ENCODE measurements at regions not wholly inside any gene's neighbourhood (a gene's known extent, or its start where the extent isn't known, plus 50 kb on each side); places are given as distances from the start of the nearest gene placed in this dataset.

GRCh38 chr11:26229981-26230380 lies 101.9 kb upstream of the ANO3 start:
- no peak for DNase-seq (ENCODE audit: low read depth)
- TF ChIP-seq CTCF (IDR thresholded peaks at IDR 0.05; ENCODE audit: insufficient read depth, low read depth, low read length, missing control alignments) = no peak
- H3K4me3 ChIP-seq (ENCODE audit: low read depth, low read length) = no peak overlapping the region

GRCh38 chr11:26231252-26231661 lies 100.7 kb upstream of the ANO3 start:
- DNase-seq (ENCODE audit: low read depth) = no peak
- TF ChIP-seq CTCF (IDR thresholded peaks at IDR 0.05; ENCODE audit: insufficient read depth, low read depth, low read length, missing control alignments) = no peak
- no peak overlapping the region for H3K4me3 ChIP-seq (ENCODE audit: low read depth, low read length)

GRCh38 chr11:26234451-26234850 lies 97.5 kb upstream of the ANO3 start:
- no peak for TF ChIP-seq CTCF (IDR thresholded peaks at IDR 0.05; ENCODE audit: insufficient read depth, low read depth, low read length, missing control alignments)
- DNase-seq (ENCODE audit: low read depth) = no peak
- H3K4me3 ChIP-seq (ENCODE audit: low read depth, low read length) = no peak overlapping the region

- DNase-seq (ENCODE audit: low read depth) = no peak
- no peak overlapping the region for H3K4me3 ChIP-seq (ENCODE audit: low read depth, low read length)
- TF ChIP-seq CTCF (IDR thresholded peaks at IDR 0.05; ENCODE audit: insufficient read depth, low read depth, low read length, missing control alignments) = no peak
These were observed 88.5 kb upstream of the ANO3 start for GRCh38 chr11:26243426-26243825.

- TF ChIP-seq CTCF (IDR thresholded peaks at IDR 0.05; ENCODE audit: insufficient read depth, low read depth, low read length, missing control alignments) = no peak
- DNase-seq (ENCODE audit: low read depth) = no peak
- no peak overlapping the region for H3K4me3 ChIP-seq (ENCODE audit: low read depth, low read length)
These were observed 87.7 kb upstream of the ANO3 start for GRCh38 chr11:26244207-26244606.

- no peak for TF ChIP-seq CTCF (IDR thresholded peaks at IDR 0.05; ENCODE audit: insufficient read depth, low read depth, low read length, missing control alignments)
- no peak for DNase-seq (ENCODE audit: low read depth)
- H3K4me3 ChIP-seq (ENCODE audit: low read depth, low read length) = no peak overlapping the region
These were observed 86.9 kb upstream of the ANO3 start for GRCh38 chr11:26245046-26245445.

- no peak overlapping the region for H3K4me3 ChIP-seq (ENCODE audit: low read depth, low read length)
- DNase-seq (ENCODE audit: low read depth) = no peak
- no peak for TF ChIP-seq CTCF (IDR thresholded peaks at IDR 0.05; ENCODE audit: insufficient read depth, low read depth, low read length, missing control alignments)
These were observed 84.6 kb upstream of the ANO3 start for GRCh38 chr11:26247340-26247739.

Data from GM12865 (cell line).